HFFc6 (cell line): ENCODE measurements at regions not wholly inside any gene's neighbourhood (a gene's known extent, or its start where the extent isn't known, plus 50 kb on each side); places are given as distances from the start of the nearest gene placed in this dataset.

Source experiments
- DNase-seq: peaks from one replicate; pipeline ENCODE4 v3.0.0-alpha.2; 2018
- H3K27ac Mint-ChIP-seq: 2 replicates; pipeline ENCODE4 v1.8.0; 2020; ENCODE audit warnings: mild to moderate bottlenecking, mixed read lengths
- H3K27me3 Mint-ChIP-seq: 2 replicates; pipeline ENCODE4 v1.8.0; 2021; ENCODE audit warnings: mild to moderate bottlenecking, moderate library complexity, mixed read lengths; ENCODE audit not compliant: insufficient read depth
- H3K36me3 Mint-ChIP-seq: 2 replicates; pipeline ENCODE4 v1.8.0; 2021; ENCODE audit warnings: low read depth, mixed read lengths
- H3K4me1 Mint-ChIP-seq: 2 replicates; pipeline ENCODE4 v1.8.0; 2020; ENCODE audit warnings: low read depth, mixed read lengths
- H3K4me3 Mint-ChIP-seq: 2 replicates; pipeline ENCODE4 v1.8.0; 2020; ENCODE audit warnings: mild to moderate bottlenecking, moderate library complexity, mixed read lengths
- H3K9me3 Mint-ChIP-seq: 2 replicates; pipeline ENCODE4 v1.8.0; 2020; ENCODE audit warnings: mild to moderate bottlenecking, mixed read lengths
- CTCF ChIP-seq: fragments of 200-600 bp; sonication (generic); IDR thresholded peaks from 2 replicates; pipeline ENCODE4 v1.5.0; 2021; ENCODE audit warnings: antibody characterized with exemption, mild to moderate bottlenecking

- no peaks in the 10 kb centered on the region for H3K27me3 Mint-ChIP-seq
- TF ChIP-seq CTCF, result no peak
- no peaks in the 10 kb centered on the region for H3K4me1 Mint-ChIP-seq
- peaks cover 58% of the 10 kb centered on the region for H3K9me3 Mint-ChIP-seq
- no peak overlapping the region for H3K27ac Mint-ChIP-seq
- no peaks in the 10 kb centered on the region; the same call in 1 of the 2 replicates for H3K36me3 Mint-ChIP-seq
- no peak overlapping the region for H3K4me3 Mint-ChIP-seq
- no peak for DNase-seq
These were observed 439.2 kb downstream of the CNTN6 start for GRCh38 chr3:1531981-1532380.

- Mint-ChIP-seq H3K4me1 (no peaks in the 10 kb centered on the region), H3K9me3 (peaks cover 57% of the 10 kb centered on the region), H3K36me3 (no peaks in the 10 kb centered on the region; the same call in 1 of the 2 replicates), H3K4me3 (no peak overlapping the region), H3K27ac (no peak overlapping the region), H3K27me3 (no peaks in the 10 kb centered on the region)
- no peak for TF ChIP-seq CTCF
- no peak for DNase-seq
These were observed 440.2 kb downstream of the CNTN6 start for GRCh38 chr3:1532935-1533606.

- no peak for DNase-seq
- Mint-ChIP-seq H3K27me3 (no peaks in the 10 kb centered on the region), H3K27ac (no peak overlapping the region), H3K4me3 (no peak overlapping the region), H3K9me3 (peaks cover 52% of the 10 kb centered on the region), H3K36me3 (no peaks in the 10 kb centered on the region; the same call in 1 of the 2 replicates), H3K4me1 (no peaks in the 10 kb centered on the region)
- no peak for TF ChIP-seq CTCF
These were observed 440.9 kb downstream of the CNTN6 start for GRCh38 chr3:1533763-1534162.

GRCh38 chr3:1534252-1534651 lies 441.4 kb downstream of the CNTN6 start:
- H3K27me3 Mint-ChIP-seq, result no peaks in the 10 kb centered on the region
- DNase-seq, result no peak
- H3K4me1 Mint-ChIP-seq, result no peaks in the 10 kb centered on the region
- H3K9me3 Mint-ChIP-seq, result peaks cover 53% of the 10 kb centered on the region
- no peak for TF ChIP-seq CTCF
- no peak overlapping the region for H3K4me3 Mint-ChIP-seq
- H3K27ac Mint-ChIP-seq, result no peak overlapping the region
- no peaks in the 10 kb centered on the region; the same call in 1 of the 2 replicates for H3K36me3 Mint-ChIP-seq

GRCh38 chr3:1535361-1535760 lies 442.5 kb downstream of the CNTN6 start:
- H3K9me3 Mint-ChIP-seq, result peaks cover 52% of the 10 kb centered on the region
- no peaks in the 10 kb centered on the region for H3K27me3 Mint-ChIP-seq
- H3K4me3 Mint-ChIP-seq, result no peak overlapping the region
- no peak for DNase-seq
- H3K27ac Mint-ChIP-seq, result no peak overlapping the region
- no peak for TF ChIP-seq CTCF
- H3K4me1 Mint-ChIP-seq, result no peaks in the 10 kb centered on the region
- no peaks in the 10 kb centered on the region; the same call in 1 of the 2 replicates for H3K36me3 Mint-ChIP-seq
